ENCODE measurements at regions not wholly inside any gene's neighbourhood (a gene's known extent, or its start where the extent isn't known, plus 50 kb on each side); places are given as distances from the start of the nearest gene placed in this dataset.

GRCh38 chr6:147972448-147972847 is 370.2 kb upstream of the SASH1 start:
- H4K91ac ChIP-seq (ENCODE audit: insufficient read depth, low read depth, low read length), result no peak overlapping the region
- H3K79me1 ChIP-seq (ENCODE audit: low read depth in 1 of 2, low read length in 2 of 2), result no peaks in the 10 kb centered on the region
- BruUV-seq (replicated peaks), result no TSS peak
- ChIA-PET CTCF (no interaction called here), POLR2A (ENCODE audit: unreplicated experiment) (no interaction called here)
- intact Hi-C loops (cut with micrococcal nuclease) (no loop called here), dilution Hi-C loops (cut with HindIII; ENCODE audit: low sequenced_read_pairs, unreplicated experiment) (no loop called here), in situ Hi-C loops (cut with MboI; ENCODE audit: low sequenced_read_pairs) (no loop called here)
- H3K9me3 ChIP-seq (ENCODE audit: control insufficient read depth, insufficient read depth, low read length), result no peaks in the 10 kb centered on the region
- no peak overlapping the region for H2BK20ac ChIP-seq (ENCODE audit: low read depth, low read length)
- H2AK5ac ChIP-seq (ENCODE audit: low read depth, low read length), result no peak overlapping the region
- TF ChIP-seq MAFK (IDR thresholded peaks at IDR 0.05; ENCODE audit: low read depth, low read length), result no peak
- TF ChIP-seq RFX5 (IDR thresholded peaks at IDR 0.05; ENCODE audit: low read depth, low read length), result no peak
- TF ChIP-seq CEBPB (IDR thresholded peaks at IDR 0.05; ENCODE audit: low read depth, low read length), result no peak
- no peak for TF ChIP-seq ELK1 (IDR thresholded peaks at IDR 0.05; ENCODE audit: borderline replicate concordance, low read depth, low read length)
- no peak for TF ChIP-seq RCOR1 (IDR thresholded peaks at IDR 0.05; ENCODE audit: insufficient replicate concordance, low read length)
- TF ChIP-seq MXI1 (IDR thresholded peaks at IDR 0.05; ENCODE audit: borderline replicate concordance, low read depth, low read length), result no peak
- no peak for TF ChIP-seq BHLHE40 (IDR thresholded peaks at IDR 0.05; ENCODE audit: low read depth, low read length)
- H4K20me1 ChIP-seq (ENCODE audit: insufficient read depth, low read length), result no peaks in the 10 kb centered on the region
- no peak overlapping the region for H2AFZ ChIP-seq (replicated peaks; ENCODE audit: low read length, poor library complexity)
- peaks cover 3% of the 10 kb centered on the region for H3K27me3 ChIP-seq (ENCODE audit: control insufficient read depth, insufficient read depth, low read length)
- no peaks in the 10 kb centered on the region for H3K4me1 ChIP-seq (ENCODE audit: control insufficient read depth, insufficient read depth, low read length)
- H3K56ac ChIP-seq (ENCODE audit: extremely low read depth, insufficient read depth, low read length), result no peak overlapping the region
- no peak overlapping the region for H3K4me3 ChIP-seq (ENCODE audit: insufficient read depth, low read depth, low read length)
- no peak overlapping the region for H3K4me2 ChIP-seq (ENCODE audit: low read depth, low read length)
- ATAC-seq (ENCODE audit: low read depth) (no peak), DNase-seq (no peak)
- no peak overlapping the region for H3K14ac ChIP-seq (replicated peaks; ENCODE audit: low read depth, low read length)
- WGBS, 2 experiments (ENCODE audit: extremely low coverage in 2 of 2, insufficient read length in 1 of 2), result 100% methylated on average over 1 of the region's 5 CpGs; no CpG with 5 or more reads in 1 of the 2 experiments
- no peaks in the 10 kb centered on the region for H3K36me3 ChIP-seq (ENCODE audit: control insufficient read depth, insufficient read depth, low read length)
- no peak overlapping the region for H4K5ac ChIP-seq (ENCODE audit: low read depth, low read length)
- no peak overlapping the region for H3K27ac ChIP-seq (ENCODE audit: insufficient read depth, low read length)
- no peak overlapping the region for H3K23ac ChIP-seq (ENCODE audit: low read depth, low read length)
- no peaks in the 10 kb centered on the region for H3K9me1 ChIP-seq (ENCODE audit: insufficient read depth, low read length)
- H2BK5ac ChIP-seq (ENCODE audit: low read depth, low read length, poor library complexity, severe bottlenecking), result no peak overlapping the region
- no peak overlapping the region for H3K4ac ChIP-seq (ENCODE audit: low read depth, low read length)
- no peak overlapping the region for H2BK120ac ChIP-seq (ENCODE audit: low read depth, low read length)
- no peak overlapping the region for H2BK15ac ChIP-seq (ENCODE audit: low read depth, low read length)
- H4K8ac ChIP-seq (ENCODE audit: low read depth in 2 of 2, low read length in 2 of 2), result no peak overlapping the region
- no peak overlapping the region for H3K9ac ChIP-seq (ENCODE audit: low read depth, low read length)
- H3K18ac ChIP-seq (ENCODE audit: low read depth, low read length), result no peak overlapping the region
- no peak overlapping the region for H2AK9ac ChIP-seq (replicated peaks; ENCODE audit: low read depth, low read length, poor library complexity)

Data from IMR-90 (cell line).